ENCODE measurements at regions not wholly inside any gene's neighbourhood (a gene's known extent, or its start where the extent isn't known, plus 50 kb on each side); places are given as distances from the start of the nearest gene placed in this dataset.

DNA sequence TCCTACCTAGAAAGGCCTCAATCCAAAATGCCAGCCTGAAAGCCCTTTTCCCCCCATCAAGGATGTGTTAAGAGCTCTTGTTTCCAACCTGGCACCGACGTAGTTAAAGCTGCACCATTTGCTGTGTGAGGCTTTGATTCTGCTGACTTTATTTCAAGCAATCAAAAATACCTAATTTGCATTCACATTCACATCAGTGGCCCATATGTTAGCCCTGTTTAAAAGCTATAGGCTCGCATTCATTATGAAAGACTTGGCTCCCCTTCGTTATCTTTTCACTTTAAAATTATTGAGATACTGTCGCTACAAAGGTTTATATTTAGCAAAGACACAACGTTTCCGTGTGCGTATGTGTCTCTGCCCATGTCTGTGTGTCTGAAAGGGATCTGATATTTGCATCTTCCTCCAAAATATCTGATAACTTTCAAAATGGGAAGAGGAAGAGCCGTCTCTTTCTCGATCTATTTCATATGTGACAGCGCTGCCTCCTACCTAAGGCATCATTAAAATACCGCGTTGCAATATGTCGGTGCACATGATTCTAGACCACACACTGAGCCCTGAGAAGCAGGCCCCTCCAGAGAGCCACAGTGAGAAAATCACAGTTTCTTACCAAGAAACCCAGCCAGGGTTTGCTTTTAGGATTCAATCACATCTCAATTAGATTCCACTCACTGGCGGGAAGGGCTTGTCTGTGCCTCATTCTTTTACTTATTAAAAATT, 57.1 kb upstream of the ITPRID1 start:
- no peak for DNase-seq

DNA sequence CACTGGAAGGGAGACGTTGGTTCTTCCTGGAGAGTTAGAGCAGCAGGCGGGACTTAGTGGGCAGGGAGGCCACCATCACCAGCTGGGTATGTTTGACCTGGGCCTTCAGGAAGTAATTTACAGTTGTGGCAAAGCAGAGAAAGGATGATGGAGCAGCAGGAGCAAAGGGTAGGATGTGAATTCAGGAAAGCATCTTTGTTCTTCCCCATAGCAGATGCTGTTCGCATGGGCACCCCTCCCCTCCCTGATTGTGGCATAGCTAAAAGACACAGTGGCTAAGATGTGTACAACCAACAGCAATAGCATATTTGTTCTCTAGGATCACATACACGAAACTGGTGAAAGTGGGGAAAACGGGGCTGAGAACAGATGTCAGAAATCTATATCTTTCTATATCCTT, 56.3 kb upstream of the ITPRID1 start:
- DNase-seq: no peak

DNA sequence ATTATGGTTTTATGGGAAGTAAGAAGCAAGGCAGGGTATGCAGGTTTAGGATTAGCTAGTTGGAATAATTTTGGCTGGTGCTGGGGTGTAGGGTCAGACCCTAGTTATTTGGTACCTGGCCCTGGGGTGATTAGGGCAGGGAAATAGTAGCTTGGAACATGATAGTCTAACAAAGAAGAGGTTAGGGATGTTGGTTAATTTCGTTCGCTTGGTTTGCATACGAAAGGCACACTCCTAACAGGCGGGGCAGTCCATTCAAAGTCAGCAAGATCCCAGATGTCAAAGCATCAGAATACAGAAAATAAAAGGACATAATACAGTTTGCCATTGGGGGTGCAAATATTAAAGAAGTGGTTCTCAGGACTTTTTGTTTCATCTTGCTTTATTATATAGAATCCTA, 55.7 kb upstream of the ITPRID1 start:
- no peak for DNase-seq

DNA sequence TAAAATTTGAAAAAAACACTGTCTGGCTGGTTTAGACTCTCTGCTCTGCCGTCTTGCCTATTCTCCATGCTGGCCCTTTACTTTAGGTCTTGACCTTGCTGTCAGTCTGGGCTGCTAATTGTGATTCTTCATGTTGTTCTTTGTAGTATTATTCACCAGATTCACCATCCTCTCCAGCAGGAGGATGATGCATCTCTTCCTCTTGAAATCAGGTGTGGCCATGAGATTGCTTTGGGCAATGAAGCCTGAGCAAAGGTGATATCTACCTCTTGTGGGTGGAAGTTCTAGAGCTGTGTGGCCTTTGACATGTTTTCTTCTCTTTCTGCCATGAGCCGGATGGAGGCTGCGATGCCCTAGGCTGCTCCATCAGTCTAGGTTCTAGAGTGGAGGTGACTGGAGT, 51.3 kb upstream of the ITPRID1 start:
- no peak for DNase-seq

Measured in dermis blood vessel endothelial cell (primary cell).